H1 (cell line): ENCODE measurements at regions not wholly inside any gene's neighbourhood (a gene's known extent, or its start where the extent isn't known, plus 50 kb on each side); places are given as distances from the start of the nearest gene placed in this dataset.

Experiments
- BRCA1 ChIP-seq: IDR thresholded peaks from 2 replicates; pipeline ENCODE4 v1.6.1; 2012; ENCODE audit warnings: low read depth, low read length, improper control_type of control experiment
- KDM1A ChIP-seq: fragments of 200-600, 300-600 bp; sonication (generic); IDR thresholded peaks from 2 replicates; pipeline ENCODE4 v1.7.1; 2016; ENCODE audit warnings: mild to moderate bottlenecking, low read length, borderline replicate concordance
- POU5F1 ChIP-seq: IDR thresholded peaks from 2 replicates; pipeline ENCODE4 v1.6.1; 2011; ENCODE audit warnings: low read depth, mild to moderate bottlenecking, low read length, moderate library complexity

DNA sequence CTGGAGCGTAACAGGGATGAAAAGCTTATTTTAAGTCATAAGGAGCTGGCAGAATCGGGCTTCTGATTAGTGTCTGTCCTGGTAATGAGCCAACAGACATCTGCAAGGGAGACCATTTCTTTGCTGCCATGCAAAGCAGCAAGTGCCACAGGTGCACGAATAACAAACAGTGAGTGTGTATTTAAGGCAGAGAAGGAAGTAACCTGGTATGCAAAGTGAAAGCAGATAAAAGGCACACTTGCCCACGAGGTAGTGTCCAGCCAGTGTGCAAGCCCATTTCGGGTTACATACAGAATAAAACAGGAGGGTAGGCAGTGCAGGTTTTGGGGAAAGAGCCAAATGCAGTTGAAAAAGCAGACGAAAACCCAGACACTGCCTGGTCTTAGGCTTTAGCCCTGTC is 1153.7 kb downstream of the SI start (continued):
- TF ChIP-seq KDM1A (no peak), POU5F1 (no peak), BRCA1 (no peak)
